NCI-H2107 (cell line): ENCODE measurements at regions not wholly inside any gene's neighbourhood (a gene's known extent, or its start where the extent isn't known, plus 50 kb on each side); places are given as distances from the start of the nearest gene placed in this dataset.
"Not testable (repeated sequence)": the region's sequence is repeated elsewhere in the genome, so short reads cannot be mapped to it uniquely, and the experiment has no call there.

Experiments used
- DNase-seq: peaks from one replicate; lab custom pipeline; 2025; lab: John Stamatoyannopoulos, UW

DNA sequence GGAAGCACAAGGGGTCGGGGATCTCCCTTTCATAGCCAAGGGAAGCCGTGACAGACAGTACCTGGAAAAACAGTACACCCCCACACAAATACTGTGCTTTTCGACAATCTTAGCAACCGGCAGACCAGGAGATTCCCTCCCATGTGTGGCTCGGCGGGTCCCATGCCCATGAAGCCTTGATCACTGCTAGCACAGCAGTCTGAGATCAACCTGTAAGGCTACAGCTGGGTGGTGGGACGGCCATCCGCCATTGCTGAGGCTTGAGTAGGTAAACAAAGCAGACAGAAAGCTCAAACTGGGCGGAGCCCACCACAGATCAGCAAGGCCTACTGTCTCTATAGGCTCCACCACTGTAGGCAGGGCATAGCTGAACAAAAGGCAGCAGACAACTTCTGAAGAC lies 180.2 kb upstream of the SOX6 start:
- no peak for DNase-seq

DNA sequence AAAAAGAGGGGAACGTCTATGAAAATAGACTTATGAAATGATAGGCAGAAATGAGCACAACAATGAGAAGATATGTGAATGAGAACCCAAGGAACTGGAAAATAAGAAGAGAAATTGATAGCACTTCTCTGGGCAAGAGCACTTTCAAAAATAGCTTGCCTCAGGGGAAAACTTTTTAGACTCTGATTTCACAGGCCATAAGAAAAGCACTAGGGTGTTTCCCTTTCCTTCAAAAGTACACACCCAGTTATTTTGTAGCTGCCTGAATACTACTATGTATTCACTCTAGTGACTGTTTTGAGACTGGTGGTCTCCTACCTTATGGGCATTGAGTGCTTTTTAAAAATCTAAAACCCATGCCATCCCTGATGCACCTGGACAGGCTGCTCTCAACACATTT lies 172.3 kb upstream of the SOX6 start:
- no peak for DNase-seq

DNA sequence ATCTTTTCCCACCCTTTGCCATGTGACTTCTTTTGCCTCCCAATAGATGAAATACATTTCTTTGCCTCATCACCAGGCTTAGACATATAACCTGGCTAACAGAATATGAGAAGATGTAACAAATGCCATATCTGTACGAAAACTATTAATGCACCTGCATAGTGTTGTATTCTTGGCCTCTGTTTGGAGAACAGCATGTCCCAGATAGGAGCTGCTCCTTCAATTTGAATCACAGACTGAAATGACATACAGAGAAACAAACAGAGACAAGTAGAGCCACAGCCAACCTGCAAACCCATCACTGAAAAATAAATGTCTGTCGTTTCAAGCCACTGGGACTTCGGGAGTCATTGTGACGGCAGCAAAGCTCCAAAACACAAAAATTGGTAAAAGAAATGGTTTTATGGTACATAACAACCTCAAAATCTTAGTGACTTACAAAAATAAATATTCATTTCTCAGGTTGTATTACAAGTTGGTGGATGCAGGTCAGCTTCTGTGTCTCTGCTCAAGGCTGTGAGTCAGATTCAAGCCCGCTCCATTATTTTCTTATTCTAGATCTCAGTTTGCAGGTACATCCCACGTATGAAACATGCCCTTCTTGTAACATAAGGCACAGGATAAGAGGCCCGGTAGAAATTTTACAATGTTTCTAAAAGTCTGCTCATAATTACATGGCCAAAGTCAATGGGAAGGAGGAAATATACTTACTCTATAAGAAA lies 171.3 kb upstream of the SOX6 start:
- DNase-seq, result no peak

DNA sequence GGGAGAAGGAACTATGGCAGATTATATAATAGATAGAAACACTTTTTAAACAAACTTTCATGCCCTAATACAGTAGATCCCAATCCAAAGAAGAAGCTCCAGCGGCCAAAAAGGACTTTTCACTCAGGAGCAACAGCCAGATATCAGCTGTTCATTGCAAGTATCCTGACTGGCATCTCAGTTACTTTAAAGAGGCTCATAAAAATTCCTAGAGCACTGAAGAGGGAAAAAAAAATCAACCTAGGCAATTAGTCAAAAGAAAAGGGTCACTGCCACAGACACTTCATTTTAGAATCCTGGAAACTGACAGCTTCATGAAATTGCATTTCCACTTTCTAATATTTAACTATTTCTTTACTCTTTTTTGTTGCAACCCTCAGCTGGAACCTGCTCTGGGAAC lies 170.6 kb upstream of the SOX6 start:
- DNase-seq, result no peak

DNA sequence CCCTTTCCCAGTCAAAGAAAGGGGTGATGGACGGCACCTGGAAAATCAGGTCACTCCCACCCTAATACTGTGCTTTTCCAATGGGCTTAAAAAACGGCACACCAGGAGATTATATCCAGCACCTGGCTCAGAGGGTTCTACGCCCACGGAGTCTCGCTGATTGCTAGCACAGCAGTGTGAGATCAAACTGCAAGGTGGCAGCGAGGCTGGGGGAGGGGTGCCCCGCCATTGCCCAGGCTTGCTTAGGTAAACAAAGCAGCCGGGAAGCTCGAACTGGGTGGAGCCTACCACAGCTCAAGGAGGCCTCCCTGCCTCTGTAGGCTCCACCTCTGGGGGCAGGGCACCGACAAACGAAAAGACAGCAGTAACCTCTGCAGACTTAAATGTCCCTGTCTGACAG lies 164.4 kb upstream of the SOX6 start:
- not testable (repeated sequence) for DNase-seq

DNA sequence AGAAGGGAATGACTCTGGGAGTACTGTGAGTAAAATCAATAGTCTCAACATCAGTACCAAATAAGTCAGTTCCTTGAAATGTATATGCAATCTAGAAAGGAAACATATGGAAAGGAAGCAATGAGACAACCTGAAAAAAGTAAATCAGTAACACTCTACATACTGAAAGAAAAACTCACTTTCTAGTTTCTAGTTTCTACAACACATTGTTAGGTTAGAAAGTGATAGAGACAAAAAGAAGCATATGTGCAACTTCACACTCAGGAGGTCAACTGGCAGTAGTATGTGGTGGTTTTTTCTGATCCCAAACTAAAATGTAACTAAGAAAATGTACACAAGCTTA lies 156.5 kb upstream of the SOX6 start:
- DNase-seq, result no peak

DNA sequence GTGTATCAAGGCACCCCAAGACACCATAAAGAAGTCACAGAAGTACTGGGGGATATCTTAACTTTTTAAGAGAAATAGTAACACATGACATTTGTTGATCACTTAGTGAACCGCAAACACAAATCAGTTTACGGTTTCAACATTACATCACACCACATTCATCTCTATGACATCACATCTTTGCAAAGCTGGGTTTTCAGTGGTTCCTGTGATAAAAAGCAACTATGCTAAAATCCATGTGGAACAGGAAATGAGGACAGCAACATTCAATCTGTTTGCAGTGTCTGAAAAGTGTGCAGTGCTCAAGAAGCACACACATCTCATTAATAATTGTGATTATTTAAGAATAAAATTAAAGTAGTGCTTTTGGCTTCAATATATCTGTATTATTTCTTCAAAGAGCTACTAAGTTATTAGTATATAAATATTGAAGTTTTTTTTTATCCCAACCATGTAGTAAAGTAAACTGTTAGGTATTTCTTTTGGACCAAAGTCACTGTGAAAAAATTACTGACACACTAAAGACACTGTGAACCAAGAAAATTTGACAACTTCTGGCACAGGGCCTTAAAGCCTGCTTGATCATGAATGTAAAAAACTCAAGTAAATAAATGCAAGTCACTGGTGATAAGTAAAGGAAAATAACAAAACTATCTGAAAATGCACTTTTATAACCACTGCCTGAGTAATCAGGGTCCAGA lies 156.0 kb upstream of the SOX6 start:
- no peak for DNase-seq

DNA sequence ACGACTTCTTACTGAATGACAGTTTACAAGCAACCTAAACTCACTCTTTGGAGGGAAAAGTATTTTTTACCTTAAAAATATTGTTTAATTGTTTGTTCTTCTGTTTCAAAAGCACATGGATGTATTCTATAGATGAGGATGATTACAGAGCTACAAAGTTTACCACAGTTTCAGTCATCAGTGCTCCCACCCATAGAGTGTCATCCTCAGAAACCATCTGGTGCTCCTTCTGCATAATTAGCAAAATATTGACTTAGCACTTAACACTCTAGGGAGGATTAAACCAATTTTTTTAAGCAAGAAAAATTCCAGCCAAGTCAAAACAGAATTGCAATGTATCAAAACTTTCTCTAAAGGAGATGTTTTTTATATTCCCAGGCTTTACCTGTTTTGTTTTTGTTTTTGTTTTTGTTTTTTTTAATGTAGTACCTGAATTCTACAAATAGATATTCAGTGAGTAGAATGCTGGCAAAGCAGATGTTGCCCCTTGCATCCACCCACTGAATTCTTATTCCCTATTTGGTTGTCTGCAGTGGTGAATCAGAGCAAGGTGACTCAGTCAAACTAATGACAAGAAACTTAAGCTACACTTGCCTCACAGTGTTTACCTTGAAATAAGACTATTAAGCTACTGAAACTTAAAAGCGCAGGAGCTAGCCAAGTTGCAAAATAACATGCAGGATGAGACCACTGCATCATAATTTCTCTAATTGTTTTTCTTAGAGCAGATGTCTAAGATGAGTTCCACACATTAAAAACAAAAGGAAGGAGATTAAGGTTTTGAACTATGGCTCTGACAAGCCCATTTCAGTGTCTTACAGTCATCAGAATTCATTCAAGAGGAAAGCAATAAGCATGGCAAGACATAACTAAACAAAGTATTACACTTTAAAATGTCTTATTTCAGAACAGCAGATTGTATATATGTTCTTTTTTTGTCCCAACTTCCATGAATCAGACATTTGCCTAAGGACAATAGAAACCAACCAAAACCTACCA lies 155.1 kb upstream of the SOX6 start:
- DNase-seq, result no peak

DNA sequence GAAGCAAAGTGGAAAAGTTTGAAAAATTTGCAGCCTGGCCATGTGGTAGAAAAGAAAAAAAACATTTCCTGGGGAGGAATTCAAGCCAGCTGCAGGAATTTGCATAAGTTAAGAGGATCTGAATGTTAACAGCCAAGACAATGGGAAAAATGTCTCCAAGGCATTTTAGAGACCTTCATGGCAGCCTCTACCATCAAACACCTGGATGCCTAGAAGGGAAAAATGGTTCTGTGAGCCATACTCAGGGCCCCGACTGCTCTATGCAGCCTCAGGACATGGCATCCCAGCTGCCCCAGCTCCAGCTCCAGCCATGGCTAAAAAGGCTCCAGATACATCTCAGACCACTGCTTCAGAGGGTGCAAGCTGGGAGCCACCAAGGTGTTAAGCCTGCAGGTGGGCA lies 149.1 kb upstream of the SOX6 start:
- DNase-seq, result no peak

DNA sequence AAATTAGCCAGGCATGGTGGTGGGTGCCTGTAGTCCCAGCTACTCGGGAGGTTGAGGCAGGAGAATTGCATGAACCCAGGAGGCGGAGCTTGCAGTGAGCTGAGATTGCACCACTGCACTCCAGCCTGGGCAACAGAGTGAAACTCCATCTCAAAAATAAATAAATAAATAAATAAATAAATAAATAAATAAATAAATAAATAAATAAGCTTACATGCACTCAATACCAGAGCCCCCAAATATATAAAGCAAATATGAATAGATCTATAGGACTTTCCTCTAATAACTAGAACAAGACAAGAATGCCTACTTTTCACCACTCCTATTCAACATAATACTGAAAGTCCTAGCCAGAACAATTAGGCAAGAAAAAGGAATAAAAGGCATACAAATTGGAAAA lies 147.5 kb upstream of the SOX6 start:
- not testable (repeated sequence) for DNase-seq

DNA sequence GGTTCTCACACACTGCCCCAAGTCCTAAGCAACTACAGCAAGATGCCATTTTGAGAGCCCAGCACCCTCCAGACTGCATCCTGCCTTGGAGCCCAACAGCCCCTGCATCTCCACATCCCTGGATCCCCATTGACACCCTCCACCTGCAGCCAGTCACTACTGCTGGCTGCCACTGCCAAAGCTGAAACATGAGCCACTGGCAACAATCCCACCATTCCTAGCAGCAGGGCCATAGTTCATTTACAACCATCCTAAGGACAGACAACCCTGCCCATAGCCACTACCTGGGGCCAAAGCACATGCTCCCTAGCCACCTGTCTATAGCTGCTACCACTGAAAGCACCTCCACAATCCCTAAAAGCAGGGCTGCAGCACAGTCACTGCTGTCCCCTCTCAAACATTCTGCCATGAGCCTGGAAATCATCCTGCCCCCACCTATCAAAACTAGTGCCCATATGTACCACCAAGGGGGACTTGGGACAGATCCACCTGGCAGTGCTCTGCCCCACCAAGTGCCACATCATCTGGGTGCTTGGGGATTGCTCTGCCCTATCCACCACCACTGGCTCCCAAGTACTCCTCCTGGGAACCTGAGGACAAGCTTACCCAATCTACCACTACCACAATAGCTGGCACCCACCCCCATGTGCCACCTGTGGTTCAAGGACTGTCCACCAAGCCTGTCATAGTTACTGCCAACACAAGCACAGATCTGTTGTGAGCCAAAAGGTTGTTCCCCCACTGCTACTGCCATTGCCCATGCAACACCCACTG lies 138.8 kb upstream of the SOX6 start:
- no peak for DNase-seq

DNA sequence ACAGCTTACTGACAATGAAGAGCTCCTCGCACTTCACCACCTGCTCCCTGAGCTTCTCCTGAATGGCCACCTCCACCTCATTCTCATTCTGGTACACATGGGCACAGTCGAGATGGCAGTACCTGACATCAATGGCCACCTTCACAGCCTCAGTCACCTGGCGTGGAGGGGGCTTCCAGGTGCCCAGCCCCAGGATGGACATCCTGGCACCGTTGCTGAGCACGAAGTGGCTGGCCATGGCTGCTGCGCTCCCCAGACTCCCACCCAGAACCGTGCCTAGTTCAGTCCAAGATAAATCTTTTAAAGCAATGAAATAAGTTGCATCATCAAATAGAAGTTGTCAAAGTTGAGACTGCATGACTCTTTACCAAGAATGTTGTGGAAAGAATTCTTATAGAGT lies 128.1 kb upstream of the SOX6 start:
- no peak for DNase-seq

DNA sequence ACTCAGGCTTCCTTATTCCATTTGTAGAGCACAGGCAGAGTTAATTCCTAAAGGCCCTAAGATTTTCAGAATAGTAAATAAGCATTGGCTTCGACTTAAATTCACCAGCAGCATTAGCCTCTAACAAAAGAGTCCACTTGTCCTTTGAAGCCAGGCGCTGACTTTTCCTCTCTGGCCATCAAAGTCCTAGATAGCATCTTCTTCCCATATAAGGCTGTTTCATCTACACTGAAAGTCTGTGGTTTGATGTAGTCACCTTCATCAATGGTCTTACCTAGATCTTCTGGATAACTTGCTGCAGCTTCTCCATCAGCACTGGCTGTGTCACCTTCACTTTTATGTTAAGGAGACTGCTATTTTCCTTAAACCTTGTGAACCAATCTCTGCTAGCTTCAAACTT lies 118.3 kb upstream of the SOX6 start:
- DNase-seq, result no peak

DNA sequence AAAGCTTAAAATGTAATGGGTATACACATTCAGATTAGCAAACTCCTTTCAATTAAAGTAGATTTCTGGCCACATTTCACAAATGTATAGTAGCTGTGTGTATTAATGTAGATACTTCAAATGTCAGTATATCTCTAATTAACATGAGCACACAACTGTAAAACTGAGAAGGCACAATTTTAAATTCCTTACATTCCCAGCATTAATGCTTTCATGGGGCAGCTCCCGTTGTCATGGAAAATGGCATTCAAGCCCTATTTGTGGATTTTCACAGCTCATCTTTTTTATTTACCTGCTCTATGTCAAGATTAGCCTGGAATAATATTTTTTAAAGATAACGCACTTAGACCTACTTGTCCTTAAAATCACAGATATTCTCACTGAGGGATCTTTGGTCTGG lies 113.6 kb upstream of the SOX6 start:
- no peak for DNase-seq

DNA sequence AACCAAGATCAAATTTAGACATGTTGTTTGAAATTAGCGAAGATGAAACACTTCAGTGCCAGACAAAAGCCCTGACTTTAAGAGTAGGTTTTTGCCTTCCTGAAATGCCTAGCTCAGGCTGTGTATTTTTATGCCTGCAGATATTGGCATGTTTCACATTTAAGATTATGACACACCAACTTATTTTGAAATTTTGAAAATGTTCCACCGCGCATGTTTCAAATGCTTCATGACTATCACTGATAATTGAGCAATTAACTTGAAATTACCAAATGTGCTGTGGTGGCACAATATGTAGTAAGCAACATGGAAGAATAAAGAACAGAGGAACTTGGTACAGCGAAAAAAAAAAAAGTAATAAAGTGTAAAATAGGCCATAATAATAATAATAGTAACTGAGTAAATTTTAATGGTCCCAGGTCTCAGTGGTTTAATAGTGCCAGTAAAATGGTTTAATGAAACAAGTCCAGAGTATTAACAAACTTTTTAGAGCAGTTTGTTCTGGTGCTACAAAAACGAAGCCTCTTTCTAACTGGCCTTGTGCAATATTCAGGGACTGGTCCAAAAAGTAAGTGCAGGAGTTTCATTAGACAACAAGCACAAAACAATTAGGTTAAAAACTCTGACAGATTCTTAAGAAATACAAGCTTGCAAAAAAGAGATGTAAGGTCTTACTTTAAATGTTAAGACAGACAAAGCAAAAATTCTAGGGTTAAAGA lies 112.5 kb upstream of the SOX6 start:
- no peak for DNase-seq

DNA sequence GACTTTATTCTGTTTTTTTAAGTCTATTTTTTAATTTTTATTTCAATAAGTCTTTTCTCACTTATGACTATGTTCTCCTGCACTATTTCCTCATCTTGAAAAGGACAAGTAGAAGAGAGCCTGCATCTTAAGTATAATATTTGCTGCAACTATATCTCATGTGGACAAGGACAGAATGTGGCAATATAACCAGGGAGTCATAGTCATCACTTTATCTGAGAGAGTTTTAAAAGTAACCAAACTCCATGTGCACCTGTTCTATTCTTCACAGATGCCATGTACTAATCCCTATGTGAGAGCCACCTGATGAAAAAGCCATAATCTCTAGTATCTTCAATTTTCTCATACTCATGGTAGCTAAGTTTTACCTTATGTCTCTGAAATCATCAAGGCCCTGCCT lies 104.2 kb upstream of the SOX6 start:
- DNase-seq, result no peak

DNA sequence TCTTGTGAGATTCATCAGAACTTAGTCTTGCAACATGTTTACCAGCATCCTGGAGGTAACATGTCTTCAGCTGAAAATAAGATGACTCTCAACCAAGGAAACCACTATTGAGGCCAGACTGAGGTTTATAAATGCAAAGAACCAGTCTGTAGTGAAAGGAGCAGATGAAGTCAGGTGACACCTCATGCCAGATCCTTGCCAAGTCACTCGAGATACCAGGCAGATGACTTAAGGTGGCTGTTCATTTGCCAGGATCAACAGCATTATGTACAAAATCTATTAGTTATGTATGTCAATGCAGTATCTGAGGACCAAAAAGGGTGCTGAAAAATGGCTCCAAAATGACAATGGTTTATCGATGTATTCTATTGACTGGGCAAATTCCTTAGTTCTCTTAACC lies 100.0 kb upstream of the SOX6 start:
- no peak for DNase-seq

DNA sequence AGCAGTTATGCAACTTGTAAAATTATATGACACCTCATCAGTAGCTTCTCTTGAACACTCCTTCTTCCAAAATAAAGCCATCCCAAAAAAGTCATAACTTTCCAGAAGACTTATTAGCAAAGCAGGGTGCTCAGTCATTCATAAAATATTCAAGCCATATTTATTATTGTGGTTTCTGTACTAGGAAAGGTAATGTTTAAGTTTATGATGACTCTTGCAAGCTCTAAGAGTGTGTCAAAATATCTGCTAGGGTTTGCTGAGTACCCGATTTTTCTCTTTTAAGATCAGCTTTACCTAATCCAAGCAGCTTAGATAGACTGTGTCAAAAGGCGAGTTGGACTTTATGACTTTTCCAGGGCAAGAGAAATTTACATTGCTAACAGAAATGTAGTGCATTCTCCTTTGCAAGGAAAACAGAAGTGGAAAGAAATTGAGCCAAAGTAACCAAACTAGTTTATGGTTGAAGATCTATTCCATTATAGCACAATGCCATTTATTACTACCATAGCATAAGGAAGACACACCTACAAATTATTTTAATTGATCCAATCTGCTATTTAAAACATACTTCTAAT lies 98.0 kb upstream of the SOX6 start:
- no peak for DNase-seq

DNA sequence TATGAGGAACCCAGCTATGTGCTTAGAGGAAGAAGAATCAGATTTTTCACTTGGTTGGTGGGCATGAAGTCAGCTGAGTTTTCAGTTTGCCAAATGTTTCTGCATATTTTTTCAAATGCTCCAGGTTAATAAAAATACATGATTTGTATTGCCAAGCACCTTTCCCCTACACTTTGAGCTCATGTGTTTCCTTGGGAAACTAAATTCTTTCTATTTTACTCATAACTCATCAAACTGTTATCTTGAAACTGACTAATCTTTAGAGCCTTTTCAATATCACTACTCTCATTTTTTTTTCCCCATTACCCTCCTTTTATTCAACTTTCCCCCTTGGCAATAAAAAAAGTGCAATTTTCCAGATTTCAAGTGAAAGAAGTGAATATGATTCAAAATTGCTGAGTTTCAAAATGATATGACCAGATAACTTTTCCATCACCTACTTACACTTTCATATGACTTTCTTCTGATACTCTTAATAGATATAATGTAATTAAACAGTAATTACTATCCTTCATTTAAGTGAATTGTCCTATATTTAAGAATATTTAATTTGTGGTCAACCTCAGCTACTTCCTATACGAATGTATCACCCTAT lies 91.9 kb upstream of the SOX6 start:
- DNase-seq, result no peak

DNA sequence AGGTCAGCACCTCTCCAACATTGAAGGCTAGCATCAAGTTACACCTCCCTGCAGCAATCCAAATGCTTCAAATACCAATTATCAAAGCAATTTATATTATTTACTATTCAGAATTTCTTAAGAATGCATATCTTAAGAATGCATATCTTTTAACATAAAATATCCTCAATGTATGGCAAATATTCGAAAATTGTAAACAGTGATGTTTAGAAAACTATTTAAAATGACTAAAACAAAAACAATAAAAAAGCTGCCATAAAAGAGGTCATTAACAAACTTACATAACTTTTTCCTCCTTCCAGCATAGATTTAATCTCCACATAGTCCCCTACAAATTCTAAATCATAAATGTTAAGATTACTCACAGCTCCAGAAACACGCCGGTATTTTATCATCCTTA lies 85.1 kb upstream of the SOX6 start:
- DNase-seq, result no peak

DNA sequence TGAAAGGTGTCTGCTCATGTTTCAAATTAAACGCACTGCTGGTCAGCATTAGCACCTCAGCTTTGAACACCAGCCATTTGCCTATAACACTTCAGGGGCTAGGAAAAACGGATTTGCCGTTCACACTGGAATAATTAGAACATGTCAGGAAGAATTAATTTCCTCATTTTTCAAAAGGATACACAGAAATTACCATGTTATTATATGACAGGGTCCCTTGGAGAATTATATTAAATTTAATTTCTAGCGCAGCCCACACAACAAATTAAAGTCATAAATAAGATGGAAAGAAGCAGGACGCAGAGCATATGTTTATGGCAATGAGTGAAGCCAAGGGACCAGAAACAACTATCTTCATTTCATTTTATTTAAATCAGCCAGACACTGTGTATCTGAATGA lies 83.8 kb upstream of the SOX6 start:
- DNase-seq, result no peak
